Peyer's patch (tissue), 4 donors: ENCODE measurements at regions not wholly inside any gene's neighbourhood (a gene's known extent, or its start where the extent isn't known, plus 50 kb on each side); places are given as distances from the start of the nearest gene placed in this dataset.

Source experiments
- POLR2A ChIP-seq, 2 donors: fragments of 450-650 bp; IDR thresholded peaks; one replicate each; pipeline ENCODE4 v1.5.1; 2017; ENCODE audit warnings: antibody characterized with exemption in 2 of 2, mild to moderate bottlenecking in 2 of 2, moderate library complexity in 2 of 2
- TF ChIP-seq, protein P1 (sequence below), 6 experiments: fragments of 450-650 bp in 4 of 6; fragments of 200-600 bp in 2 of 6; sonication (generic) in 1 of 6; IDR thresholded peaks; one replicate each; pipeline ENCODE4 v1.5.1; 2017 to 2019; ENCODE audit warnings: antibody characterized with exemption in 6 of 6, mild to moderate bottlenecking in 3 of 6, moderate library complexity in 1 of 6

DNA sequence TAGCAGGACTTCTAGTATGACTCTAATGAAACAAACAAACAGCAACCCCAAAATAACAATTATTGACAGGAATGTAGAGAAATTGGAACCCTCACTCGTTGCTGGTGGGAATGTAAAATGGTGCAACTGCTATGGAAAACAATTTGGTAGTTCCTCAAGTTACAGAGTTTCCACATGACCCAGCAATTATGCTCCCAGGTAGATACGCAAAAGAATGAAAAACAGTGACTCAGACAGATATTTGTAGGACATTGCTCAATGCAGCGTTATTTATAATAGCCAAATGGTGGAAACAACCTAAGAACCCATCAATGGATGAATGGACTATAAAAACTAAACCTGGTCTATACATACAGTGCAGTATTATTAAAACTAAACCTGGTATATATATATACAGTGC is 646.1 kb upstream of the FRG1 start:
- TF ChIP-seq, protein P1, sequence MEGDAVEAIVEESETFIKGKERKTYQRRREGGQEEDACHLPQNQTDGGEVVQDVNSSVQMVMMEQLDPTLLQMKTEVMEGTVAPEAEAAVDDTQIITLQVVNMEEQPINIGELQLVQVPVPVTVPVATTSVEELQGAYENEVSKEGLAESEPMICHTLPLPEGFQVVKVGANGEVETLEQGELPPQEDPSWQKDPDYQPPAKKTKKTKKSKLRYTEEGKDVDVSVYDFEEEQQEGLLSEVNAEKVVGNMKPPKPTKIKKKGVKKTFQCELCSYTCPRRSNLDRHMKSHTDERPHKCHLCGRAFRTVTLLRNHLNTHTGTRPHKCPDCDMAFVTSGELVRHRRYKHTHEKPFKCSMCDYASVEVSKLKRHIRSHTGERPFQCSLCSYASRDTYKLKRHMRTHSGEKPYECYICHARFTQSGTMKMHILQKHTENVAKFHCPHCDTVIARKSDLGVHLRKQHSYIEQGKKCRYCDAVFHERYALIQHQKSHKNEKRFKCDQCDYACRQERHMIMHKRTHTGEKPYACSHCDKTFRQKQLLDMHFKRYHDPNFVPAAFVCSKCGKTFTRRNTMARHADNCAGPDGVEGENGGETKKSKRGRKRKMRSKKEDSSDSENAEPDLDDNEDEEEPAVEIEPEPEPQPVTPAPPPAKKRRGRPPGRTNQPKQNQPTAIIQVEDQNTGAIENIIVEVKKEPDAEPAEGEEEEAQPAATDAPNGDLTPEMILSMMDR (IDR thresholded peaks at IDR 0.05) = no peak
- no peak for TF ChIP-seq POLR2A (IDR thresholded peaks at IDR 0.05)
